Endodermal cell (in vitro differentiated cells): ENCODE measurements at regions not wholly inside any gene's neighbourhood (a gene's known extent, or its start where the extent isn't known, plus 50 kb on each side); places are given as distances from the start of the nearest gene placed in this dataset.

Experiments used
- DNase-seq: peaks from one replicate; pipeline ENCODE4 v3.0.0-alpha.2; 2017
- H3K27ac ChIP-seq: 2 replicates; pipeline ENCODE4 v1.5.1; 2013; ENCODE audit warnings: mild to moderate bottlenecking, low read depth, low read length, moderate library complexity
- H3K27me3 ChIP-seq: 2 replicates; pipeline ENCODE4 v1.6.1; 2013; ENCODE audit warnings: mild to moderate bottlenecking, low read length, moderate library complexity; ENCODE audit not compliant: insufficient read depth, control insufficient read depth, poor library complexity, severe bottlenecking
- H3K36me3 ChIP-seq: 2 replicates; pipeline ENCODE4 v1.7.0; 2013; ENCODE audit warnings: mild to moderate bottlenecking, low read length, moderate library complexity; ENCODE audit not compliant: control insufficient read depth, insufficient read depth
- H3K4me1 ChIP-seq: one replicate; pipeline ENCODE4 v1.7.0; 2013; ENCODE audit warnings: low read length; ENCODE audit not compliant: control insufficient read depth, insufficient read depth
- H3K4me3 ChIP-seq: 2 replicates; pipeline ENCODE4 v1.5.1; 2013; ENCODE audit warnings: mild to moderate bottlenecking, low read length, moderate library complexity
- H3K9ac ChIP-seq: 2 replicates; pipeline ENCODE4 v1.6.1; 2013; ENCODE audit warnings: mild to moderate bottlenecking, low read length, moderate library complexity; ENCODE audit not compliant: poor library complexity, severe bottlenecking; ENCODE audit errors: extremely low read depth
- H3K9me3 ChIP-seq: 2 replicates; pipeline ENCODE4 v1.6.1; 2013; ENCODE audit warnings: mild to moderate bottlenecking, low read length, moderate library complexity; ENCODE audit not compliant: control insufficient read depth
- H3K27ac Mint-ChIP-seq: 2 replicates; pipeline ENCODE4 v1.8.0; 2020; ENCODE audit warnings: mixed read lengths
- H3K27me3 Mint-ChIP-seq: 2 replicates; pipeline ENCODE4 v1.8.0; 2021; ENCODE audit warnings: mild to moderate bottlenecking, mixed read lengths; ENCODE audit not compliant: insufficient read depth
- H3K36me3 Mint-ChIP-seq: 2 replicates; pipeline ENCODE4 v1.8.0; 2020; ENCODE audit warnings: low read depth, mixed read lengths
- H3K4me1 Mint-ChIP-seq: 2 replicates; pipeline ENCODE4 v1.8.0; 2020; ENCODE audit warnings: mixed read lengths
- H3K4me3 Mint-ChIP-seq: 2 replicates; pipeline ENCODE4 v1.8.0; 2020; ENCODE audit warnings: mild to moderate bottlenecking, moderate library complexity, mixed read lengths
- H3K9me3 Mint-ChIP-seq: 2 replicates; pipeline ENCODE4 v1.8.0; 2020; ENCODE audit warnings: mild to moderate bottlenecking, mixed read lengths
- WGBS, 2 experiments: methylation state at CpG; one replicate each; pipeline versions ENCODE4 v1.1.5 to v1.1.7; 2013; ENCODE audit warnings: missing lambda C conversion rate in 2 of 2, mixed read lengths in 1 of 2; ENCODE audit not compliant: insufficient coverage in 1 of 2, insufficient read length in 1 of 2; 5-methylcytosine and 5-hydroxymethylcytosine counted together
- TF ChIP-seq, protein P1 (sequence below): fragments of 200-600 bp; sonication (generic); conservative IDR thresholded peaks from 2 replicates; pipeline ENCODE4 v1.5.0; 2021; ENCODE audit warnings: antibody characterized with exemption, mild to moderate bottlenecking

DNA sequence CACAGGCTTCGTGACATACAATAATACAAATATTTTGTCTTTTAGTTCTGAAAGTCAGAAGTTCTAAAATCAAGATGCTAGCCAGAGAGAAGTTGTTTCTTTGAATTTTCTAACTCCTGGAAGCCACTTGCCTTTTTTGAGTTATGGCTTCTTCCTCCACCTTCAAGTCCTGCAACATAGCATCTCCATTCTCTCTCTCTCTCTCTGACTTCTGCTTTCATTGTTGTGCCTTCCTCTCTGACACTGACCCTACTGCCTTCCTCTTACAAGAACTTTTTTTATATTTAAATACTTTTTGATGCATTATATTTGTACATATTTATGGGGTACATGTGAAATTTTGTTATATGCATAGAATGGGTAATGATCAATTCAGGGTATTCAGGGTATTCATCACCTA lies 205.9 kb downstream of the MAP2K6 start:
- Histone ChIP-seq H3K4me1 (no peaks in the 10 kb centered on the region), H3K4me3 (no peak overlapping the region), H3K27ac (no peak overlapping the region), H3K36me3 (no peaks in the 10 kb centered on the region), H3K9ac (no peak overlapping the region), H3K9me3 (no peaks in the 10 kb centered on the region), H3K27me3 (peaks cover 27% of the 10 kb centered on the region)
- DNase-seq, result no peak
- Mint-ChIP-seq H3K9me3 (peaks cover 35% of the 10 kb centered on the region), H3K4me1 (no peaks in the 10 kb centered on the region), H3K27me3 (peaks cover 38% of the 10 kb centered on the region), H3K27ac (no peak overlapping the region), H3K4me3 (no peak overlapping the region), H3K36me3 (no peaks in the 10 kb centered on the region)
- TF ChIP-seq, protein P1, sequence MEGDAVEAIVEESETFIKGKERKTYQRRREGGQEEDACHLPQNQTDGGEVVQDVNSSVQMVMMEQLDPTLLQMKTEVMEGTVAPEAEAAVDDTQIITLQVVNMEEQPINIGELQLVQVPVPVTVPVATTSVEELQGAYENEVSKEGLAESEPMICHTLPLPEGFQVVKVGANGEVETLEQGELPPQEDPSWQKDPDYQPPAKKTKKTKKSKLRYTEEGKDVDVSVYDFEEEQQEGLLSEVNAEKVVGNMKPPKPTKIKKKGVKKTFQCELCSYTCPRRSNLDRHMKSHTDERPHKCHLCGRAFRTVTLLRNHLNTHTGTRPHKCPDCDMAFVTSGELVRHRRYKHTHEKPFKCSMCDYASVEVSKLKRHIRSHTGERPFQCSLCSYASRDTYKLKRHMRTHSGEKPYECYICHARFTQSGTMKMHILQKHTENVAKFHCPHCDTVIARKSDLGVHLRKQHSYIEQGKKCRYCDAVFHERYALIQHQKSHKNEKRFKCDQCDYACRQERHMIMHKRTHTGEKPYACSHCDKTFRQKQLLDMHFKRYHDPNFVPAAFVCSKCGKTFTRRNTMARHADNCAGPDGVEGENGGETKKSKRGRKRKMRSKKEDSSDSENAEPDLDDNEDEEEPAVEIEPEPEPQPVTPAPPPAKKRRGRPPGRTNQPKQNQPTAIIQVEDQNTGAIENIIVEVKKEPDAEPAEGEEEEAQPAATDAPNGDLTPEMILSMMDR, result no peak
- 73 to 83% methylated on average over 1 of the region's 1 CpG for WGBS, 2 experiments

DNA sequence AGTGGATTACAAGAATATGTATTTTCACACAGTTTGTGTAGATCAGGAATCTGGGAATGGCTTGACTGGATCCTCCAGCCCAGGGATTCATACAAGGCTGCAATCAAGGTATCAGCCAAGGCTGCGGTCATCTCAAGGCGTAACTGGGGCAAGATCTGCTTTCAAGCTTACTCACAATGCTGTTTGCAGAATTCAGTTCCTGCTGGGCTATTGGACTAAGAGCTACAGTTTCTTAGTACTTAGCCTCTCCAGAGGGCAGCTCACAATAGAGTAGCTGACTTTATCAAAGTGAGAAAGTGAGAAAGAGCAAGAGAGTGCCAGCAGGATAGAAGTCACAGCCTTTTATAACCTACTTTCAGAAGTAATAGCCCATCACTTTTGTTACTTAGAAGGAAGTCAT lies 211.0 kb downstream of the MAP2K6 start:
- Mint-ChIP-seq H3K4me1 (no peaks in the 10 kb centered on the region), H3K27me3 (peaks cover 46% of the 10 kb centered on the region), H3K36me3 (no peaks in the 10 kb centered on the region), H3K9me3 (peaks cover 9% of the 10 kb centered on the region), H3K27ac (no peak overlapping the region), H3K4me3 (no peak overlapping the region)
- Histone ChIP-seq H3K9ac (no peak overlapping the region), H3K27me3 (peaks cover 27% of the 10 kb centered on the region), H3K9me3 (no peaks in the 10 kb centered on the region), H3K4me1 (no peaks in the 10 kb centered on the region), H3K4me3 (no peak overlapping the region), H3K27ac (no peak overlapping the region), H3K36me3 (no peaks in the 10 kb centered on the region)
- 0 to 14% methylated on average over 1 to 2 of the region's 2 CpGs for WGBS, 2 experiments
- TF ChIP-seq, protein P1, result no peak
- peak; percentile 62 for DNase-seq

DNA sequence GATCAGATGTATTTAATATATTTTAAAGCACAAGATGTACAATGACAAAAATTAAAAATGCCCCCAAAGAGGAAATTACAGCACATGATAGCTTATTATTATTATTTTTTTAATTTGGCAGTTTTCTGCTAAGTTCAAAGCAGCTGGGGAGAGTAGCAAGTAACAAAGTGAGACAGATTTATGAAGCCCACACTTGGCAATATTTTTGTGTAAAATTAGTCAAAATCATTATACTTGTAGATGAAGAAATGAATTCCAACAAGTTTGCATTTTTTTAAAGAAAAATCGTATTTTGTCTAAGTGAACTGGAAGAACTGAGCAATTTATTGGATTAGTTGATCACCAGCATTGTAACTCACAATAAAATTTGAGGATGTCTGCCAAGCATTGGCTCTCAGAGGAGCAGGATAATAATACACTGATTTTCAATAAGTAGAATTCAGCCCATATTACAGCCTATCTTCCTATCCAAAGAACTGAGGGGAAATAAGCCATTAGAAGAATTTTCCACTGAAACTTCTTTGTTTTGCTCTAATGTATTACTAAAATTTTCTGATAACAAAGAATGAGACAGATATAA lies 215.6 kb downstream of the MAP2K6 start:
- H3K36me3 Mint-ChIP-seq, result no peaks in the 10 kb centered on the region
- Histone ChIP-seq H3K36me3 (no peaks in the 10 kb centered on the region), H3K9ac (no peak overlapping the region), H3K27ac (no peak overlapping the region), H3K4me3 (no peak overlapping the region), H3K9me3 (no peaks in the 10 kb centered on the region), H3K4me1 (no peaks in the 10 kb centered on the region), H3K27me3 (no peaks in the 10 kb centered on the region)
- DNase-seq, result no peak
- peaks cover 9% of the 10 kb centered on the region for H3K9me3 Mint-ChIP-seq
- 75% methylated on average over 1 of the region's 1 CpG; no CpG with 5 or more reads in 1 of the 2 experiments for WGBS, 2 experiments
- no peak overlapping the region for H3K27ac Mint-ChIP-seq
- TF ChIP-seq, protein P1, result no peak
- H3K4me1 Mint-ChIP-seq, result no peaks in the 10 kb centered on the region
- no peak overlapping the region for H3K4me3 Mint-ChIP-seq
- peaks cover 13% of the 10 kb centered on the region for H3K27me3 Mint-ChIP-seq
